C4-2B (cell line): ENCODE measurements at regions not wholly inside any gene's neighbourhood (a gene's known extent, or its start where the extent isn't known, plus 50 kb on each side); places are given as distances from the start of the nearest gene placed in this dataset.
"Not testable (repeated sequence)": the region's sequence is repeated elsewhere in the genome, so short reads cannot be mapped to it uniquely, and the experiment has no call there.

Experiments used
- H3K27ac ChIP-seq: fragments of 450-650 bp; 2 replicates; pipeline ENCODE4 v1.5.1; 2017
- ZFX ChIP-seq: fragments of 450-650 bp; IDR thresholded peaks from 2 replicates; pipeline ENCODE4 v1.6.1; 2017
- TF ChIP-seq, protein P1 (sequence below): fragments of 450-650 bp; conservative IDR thresholded peaks from 2 replicates; pipeline ENCODE4 v1.5.1; 2017; ENCODE audit warnings: mild to moderate bottlenecking

- TF ChIP-seq, protein P1, sequence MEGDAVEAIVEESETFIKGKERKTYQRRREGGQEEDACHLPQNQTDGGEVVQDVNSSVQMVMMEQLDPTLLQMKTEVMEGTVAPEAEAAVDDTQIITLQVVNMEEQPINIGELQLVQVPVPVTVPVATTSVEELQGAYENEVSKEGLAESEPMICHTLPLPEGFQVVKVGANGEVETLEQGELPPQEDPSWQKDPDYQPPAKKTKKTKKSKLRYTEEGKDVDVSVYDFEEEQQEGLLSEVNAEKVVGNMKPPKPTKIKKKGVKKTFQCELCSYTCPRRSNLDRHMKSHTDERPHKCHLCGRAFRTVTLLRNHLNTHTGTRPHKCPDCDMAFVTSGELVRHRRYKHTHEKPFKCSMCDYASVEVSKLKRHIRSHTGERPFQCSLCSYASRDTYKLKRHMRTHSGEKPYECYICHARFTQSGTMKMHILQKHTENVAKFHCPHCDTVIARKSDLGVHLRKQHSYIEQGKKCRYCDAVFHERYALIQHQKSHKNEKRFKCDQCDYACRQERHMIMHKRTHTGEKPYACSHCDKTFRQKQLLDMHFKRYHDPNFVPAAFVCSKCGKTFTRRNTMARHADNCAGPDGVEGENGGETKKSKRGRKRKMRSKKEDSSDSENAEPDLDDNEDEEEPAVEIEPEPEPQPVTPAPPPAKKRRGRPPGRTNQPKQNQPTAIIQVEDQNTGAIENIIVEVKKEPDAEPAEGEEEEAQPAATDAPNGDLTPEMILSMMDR = no peak
- TF ChIP-seq ZFX = no peak
- H3K27ac ChIP-seq = no peak overlapping the region
Measured at GRCh38 chr14:105952826-105953225, 426.4 kb downstream of the TMEM121 start.

DNA sequence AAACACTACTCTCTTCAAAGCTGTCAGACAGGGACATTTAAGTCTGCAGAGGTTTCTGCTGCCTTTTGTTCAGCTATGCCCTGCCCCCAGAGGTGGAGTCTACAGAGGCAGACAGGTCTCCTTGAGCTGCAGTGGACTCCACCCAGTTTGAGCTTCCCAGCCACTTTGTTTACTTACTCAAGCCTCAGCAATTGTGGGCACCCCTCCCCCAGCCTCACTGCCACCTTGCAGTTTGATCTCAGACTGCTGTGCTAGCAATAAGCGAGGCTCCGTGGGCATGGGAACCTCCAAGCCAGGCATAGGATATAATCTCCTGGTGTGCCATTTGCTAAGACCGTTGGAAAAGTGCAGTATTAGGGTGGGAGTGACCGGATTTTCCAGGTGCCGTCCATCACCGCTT, 435.2 kb downstream of the TMEM121 start:
- not testable (repeated sequence) for H3K27ac ChIP-seq

DNA sequence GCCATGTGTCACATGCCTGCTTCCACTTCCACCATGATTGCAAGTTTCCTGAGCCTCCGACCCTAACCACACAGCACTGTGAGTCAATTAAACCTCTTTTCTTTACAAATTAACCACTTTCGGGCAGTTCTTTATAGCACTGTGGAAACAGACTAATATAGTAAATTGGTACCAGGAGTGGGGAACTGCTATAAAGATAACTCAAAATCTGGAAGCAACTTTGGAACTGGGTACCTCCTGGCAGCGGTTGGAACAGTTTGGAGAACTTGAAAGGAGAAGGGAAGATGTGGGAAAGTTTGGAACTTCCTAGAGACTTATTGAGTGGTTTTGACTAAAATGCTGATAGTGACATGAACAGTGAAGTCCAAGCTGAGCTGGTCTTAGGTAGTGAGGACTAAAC, 436.1 kb downstream of the TMEM121 start:
- no peak for TF ChIP-seq ZFX
- TF ChIP-seq, protein P1 = no peak
- no peak overlapping the region for H3K27ac ChIP-seq

DNA sequence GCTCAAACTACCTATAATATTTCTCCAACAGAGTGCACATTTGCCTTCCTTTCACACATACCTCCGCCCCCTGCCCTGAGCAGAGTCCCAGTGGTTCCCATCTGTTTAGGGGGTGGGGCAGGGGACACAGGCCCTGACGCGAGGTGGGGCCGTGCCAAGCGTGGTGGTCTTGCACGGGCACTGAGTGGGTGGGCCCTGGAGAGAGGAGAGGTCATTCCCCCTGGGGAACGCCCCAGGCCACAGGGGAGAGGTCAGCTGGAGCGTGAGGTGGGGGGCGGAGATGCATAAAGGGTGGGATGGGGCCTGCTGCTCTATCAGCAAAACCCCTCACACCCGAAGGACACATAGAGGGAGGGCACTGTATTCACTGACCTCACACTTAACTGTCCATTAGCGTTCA, 441.9 kb downstream of the TMEM121 start:
- TF ChIP-seq, protein P1 = no peak
- no peak for TF ChIP-seq ZFX

GRCh38 chr14:105969026-105969425, 442.6 kb downstream of the TMEM121 start:
- H3K27ac ChIP-seq = not testable (repeated sequence)

More for the DNA sequence above, 441.9 kb downstream of the TMEM121 start:
- H3K27ac ChIP-seq = no peak overlapping the region

GRCh38 chr14:105970821-105971220, 444.4 kb downstream of the TMEM121 start:
- not testable (repeated sequence) for H3K27ac ChIP-seq

- no peak overlapping the region for H3K27ac ChIP-seq
- TF ChIP-seq, protein P1 = no peak
- no peak for TF ChIP-seq ZFX
Measured at GRCh38 chr14:105971593-105972500, 445.5 kb downstream of the TMEM121 start.

DNA sequence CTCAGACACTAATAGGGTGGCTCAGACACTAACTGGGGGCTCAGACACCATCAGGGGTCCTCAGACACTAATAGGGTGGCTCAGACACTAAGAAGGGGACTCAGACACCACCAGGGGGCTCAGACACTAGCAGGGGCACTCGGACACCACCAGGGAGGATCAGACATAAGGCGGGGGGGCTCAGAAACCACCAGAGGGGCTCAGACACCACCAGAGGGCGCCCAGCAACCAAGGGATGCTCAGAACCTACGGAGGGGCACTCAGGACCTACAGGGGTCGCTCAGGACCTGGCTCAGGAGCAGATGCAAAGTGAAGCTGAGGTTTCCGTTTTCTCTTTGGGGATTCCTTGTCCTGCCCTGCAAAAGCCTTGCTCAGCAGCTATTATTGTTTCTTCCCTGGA, 448.5 kb downstream of the TMEM121 start:
- H3K27ac ChIP-seq = no peak overlapping the region
- TF ChIP-seq ZFX = no peak
- TF ChIP-seq, protein P1 = peak; percentile 57

GRCh38 chr14:105978618-105979295, 452.4 kb downstream of the TMEM121 start:
- no peak for TF ChIP-seq ZFX
- TF ChIP-seq, protein P1 = no peak
- no peak overlapping the region for H3K27ac ChIP-seq
